HCT116 (cell line): ENCODE measurements at regions not wholly inside any gene's neighbourhood (a gene's known extent, or its start where the extent isn't known, plus 50 kb on each side); places are given as distances from the start of the nearest gene placed in this dataset.

Experiments
- CTCF ChIP-seq, 3 experiments: fragments of 200-600 bp in 1 of 3; sonication (generic) in 1 of 3; IDR thresholded peaks in 2 of 3; conservative IDR thresholded peaks in 1 of 3; 2 replicates each; pipeline ENCODE4 v1.5.1; 2012 to 2017; ENCODE audit warnings: low read depth in 2 of 3, low read length in 2 of 3, antibody characterized with exemption in 1 of 3, borderline replicate concordance in 1 of 3, control low read depth in 1 of 3, mild to moderate bottlenecking in 1 of 3, mixed read lengths in 1 of 3, mixed run types in 1 of 3, moderate library complexity in 1 of 3; ENCODE audit not compliant: insufficient read depth in 1 of 3
- EZH2 ChIP-seq: fragments of 200-600 bp; sonication (generic); IDR thresholded peaks from 2 replicates; pipeline ENCODE4 v1.6.1; 2017; ENCODE audit warnings: antibody characterized with exemption, mixed run types
- FOSL1 ChIP-seq: IDR thresholded peaks from 2 replicates; pipeline ENCODE4 v1.6.1; 2012; ENCODE audit warnings: low read depth
- POLR2A ChIP-seq: IDR thresholded peaks from 2 replicates; pipeline ENCODE4 v1.7.0; 2011; ENCODE audit warnings: borderline replicate concordance; ENCODE audit not compliant: insufficient read depth, insufficient read length; ENCODE audit errors: extremely low read depth
- RAD21 ChIP-seq: IDR thresholded peaks from 2 replicates; pipeline ENCODE4 v1.6.1; 2012; ENCODE audit warnings: low read depth, mild to moderate bottlenecking
- REST ChIP-seq: IDR thresholded peaks from 2 replicates; pipeline ENCODE4 v1.6.1; 2012; ENCODE audit warnings: low read depth
- ZFX ChIP-seq: fragments of 450-650 bp; IDR thresholded peaks from 2 replicates; pipeline ENCODE4 v1.6.1; 2017
- TF ChIP-seq, protein P1 (sequence below): IDR thresholded peaks from 2 replicates; pipeline ENCODE4 v1.6.1; 2012

GRCh38 chr6:166687070-166687878 lies 60.2 kb upstream of the RPS6KA2 start:
- no peak for TF ChIP-seq FOSL1
- no peak for TF ChIP-seq CTCF (IDR thresholded peaks at IDR 0.05 in 2 of 3, conservative IDR thresholded peaks at IDR 0.05 in 1 of 3; ENCODE audit: borderline replicate concordance in 1 of 3, insufficient read depth in 1 of 3, low read depth in 2 of 3, low read length in 2 of 3)
- no peak for TF ChIP-seq POLR2A
- no peak for TF ChIP-seq REST
- TF ChIP-seq, protein P1, sequence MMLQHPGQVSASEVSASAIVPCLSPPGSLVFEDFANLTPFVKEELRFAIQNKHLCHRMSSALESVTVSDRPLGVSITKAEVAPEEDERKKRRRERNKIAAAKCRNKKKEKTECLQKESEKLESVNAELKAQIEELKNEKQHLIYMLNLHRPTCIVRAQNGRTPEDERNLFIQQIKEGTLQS = no peak
- TF ChIP-seq RAD21 = no peak
- no peak for TF ChIP-seq EZH2
- no peak for TF ChIP-seq ZFX
